ENCODE measurements at regions not wholly inside any gene's neighbourhood (a gene's known extent, or its start where the extent isn't known, plus 50 kb on each side); places are given as distances from the start of the nearest gene placed in this dataset.

DNA sequence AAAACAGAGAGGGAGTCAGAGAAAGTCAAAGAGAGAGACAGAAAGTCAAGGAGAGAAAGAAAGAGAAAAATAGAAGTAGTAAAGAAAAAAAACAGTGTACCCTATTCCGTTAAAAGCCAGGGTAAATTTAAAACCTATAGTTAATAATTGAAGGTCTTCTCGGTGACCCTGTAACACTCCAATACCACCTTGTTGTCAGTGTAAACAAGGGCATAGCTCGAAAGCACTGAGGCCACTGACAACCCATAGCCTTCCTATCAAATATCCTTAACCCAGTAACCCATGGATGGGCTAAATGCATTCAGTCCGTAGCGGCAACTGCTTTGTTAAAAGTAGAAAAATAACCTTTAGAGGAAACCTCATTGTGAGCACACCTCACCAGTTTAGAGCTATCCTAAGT, 100.4 kb downstream of the ZNF467 start:
- H3K9ac ChIP-seq (ENCODE audit: insufficient read depth in 1 of 2, low read length in 2 of 2): no peak overlapping the region
- 78 to 87% methylated on average over 5 of the region's 5 CpGs for WGBS, 2 donors
- ATAC-seq (ENCODE audit: insufficient read depth, low FRiP score): no peak
- peaks cover 0 to 13% (median 0%) of the 10 kb centered on the region in 5 donors for H3K4me1 ChIP-seq (ENCODE audit: control insufficient read depth in 5 of 5, insufficient read depth in 5 of 5, low read length in 5 of 5)
- no peaks in the 10 kb centered on the region for H3K9me3 ChIP-seq (ENCODE audit: control insufficient read depth in 4 of 4, insufficient read depth in 3 of 4, low read length in 3 of 4)
- no peak for DNase-seq
- TF ChIP-seq, protein P1, sequence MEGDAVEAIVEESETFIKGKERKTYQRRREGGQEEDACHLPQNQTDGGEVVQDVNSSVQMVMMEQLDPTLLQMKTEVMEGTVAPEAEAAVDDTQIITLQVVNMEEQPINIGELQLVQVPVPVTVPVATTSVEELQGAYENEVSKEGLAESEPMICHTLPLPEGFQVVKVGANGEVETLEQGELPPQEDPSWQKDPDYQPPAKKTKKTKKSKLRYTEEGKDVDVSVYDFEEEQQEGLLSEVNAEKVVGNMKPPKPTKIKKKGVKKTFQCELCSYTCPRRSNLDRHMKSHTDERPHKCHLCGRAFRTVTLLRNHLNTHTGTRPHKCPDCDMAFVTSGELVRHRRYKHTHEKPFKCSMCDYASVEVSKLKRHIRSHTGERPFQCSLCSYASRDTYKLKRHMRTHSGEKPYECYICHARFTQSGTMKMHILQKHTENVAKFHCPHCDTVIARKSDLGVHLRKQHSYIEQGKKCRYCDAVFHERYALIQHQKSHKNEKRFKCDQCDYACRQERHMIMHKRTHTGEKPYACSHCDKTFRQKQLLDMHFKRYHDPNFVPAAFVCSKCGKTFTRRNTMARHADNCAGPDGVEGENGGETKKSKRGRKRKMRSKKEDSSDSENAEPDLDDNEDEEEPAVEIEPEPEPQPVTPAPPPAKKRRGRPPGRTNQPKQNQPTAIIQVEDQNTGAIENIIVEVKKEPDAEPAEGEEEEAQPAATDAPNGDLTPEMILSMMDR (IDR thresholded peaks at IDR 0.05; ENCODE audit: control extremely low read depth, extremely low read depth): no peak
- H3K36me3 ChIP-seq (ENCODE audit: control insufficient read depth in 4 of 4, insufficient read depth in 4 of 4, low read length in 4 of 4): no peaks in the 10 kb centered on the region
- no peak overlapping the region for H3K27ac ChIP-seq (ENCODE audit: low read depth in 1 of 2, low read length in 1 of 2)
- H3K27me3 ChIP-seq (ENCODE audit: control insufficient read depth in 3 of 3, insufficient read depth in 3 of 3, low read length in 2 of 3): no peaks in the 10 kb centered on the region
- no peak overlapping the region for H3K4me3 ChIP-seq

DNA sequence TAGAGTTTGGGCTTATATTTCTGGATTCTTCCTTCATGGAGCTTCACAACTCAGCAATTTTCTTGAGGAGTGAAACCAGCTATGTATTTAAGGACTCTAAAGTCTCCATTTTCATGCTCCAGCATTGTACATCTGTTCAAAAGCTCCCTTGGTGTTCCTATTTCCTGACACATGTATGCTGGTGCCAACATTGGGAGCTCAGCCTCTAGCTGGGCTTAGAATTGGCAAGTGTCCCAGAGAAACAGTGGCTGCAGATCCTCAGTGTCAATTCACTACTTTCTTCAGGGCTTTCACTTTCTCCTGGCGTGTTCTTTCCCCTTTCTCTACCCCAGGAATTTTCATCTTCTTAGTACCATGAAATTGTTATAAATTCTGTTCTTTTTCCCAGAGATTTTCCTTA, 103.1 kb downstream of the ZNF467 start:
- H3K4me1 ChIP-seq (ENCODE audit: control insufficient read depth in 5 of 5, insufficient read depth in 5 of 5, low read length in 5 of 5): peaks cover 0 to 13% (median 0%) of the 10 kb centered on the region in 5 donors
- peak overlapping the region in 1 of 2 donors; percentile 20 for H3K9ac ChIP-seq (ENCODE audit: insufficient read depth in 1 of 2, low read length in 2 of 2)
- no peaks in the 10 kb centered on the region for H3K36me3 ChIP-seq (ENCODE audit: control insufficient read depth in 4 of 4, insufficient read depth in 4 of 4, low read length in 4 of 4)
- TF ChIP-seq, protein P1 (IDR thresholded peaks at IDR 0.05; ENCODE audit: control extremely low read depth, extremely low read depth): no peak
- DNase-seq (peak; percentile 77 to 93 (median 90)), ATAC-seq (ENCODE audit: insufficient read depth, low FRiP score) (peak; percentile 27)
- WGBS, 2 donors: 4 to 6% methylated on average over 1 of the region's 1 CpG
- no peaks in the 10 kb centered on the region for H3K27me3 ChIP-seq (ENCODE audit: control insufficient read depth in 3 of 3, insufficient read depth in 3 of 3, low read length in 2 of 3)
- no peak overlapping the region for H3K4me3 ChIP-seq
- peaks cover 0 to 2% (median 0%) of the 10 kb centered on the region in 4 donors for H3K9me3 ChIP-seq (ENCODE audit: control insufficient read depth in 4 of 4, insufficient read depth in 3 of 4, low read length in 3 of 4)
- H3K27ac ChIP-seq (ENCODE audit: low read depth in 1 of 2, low read length in 1 of 2): no peak overlapping the region

DNA sequence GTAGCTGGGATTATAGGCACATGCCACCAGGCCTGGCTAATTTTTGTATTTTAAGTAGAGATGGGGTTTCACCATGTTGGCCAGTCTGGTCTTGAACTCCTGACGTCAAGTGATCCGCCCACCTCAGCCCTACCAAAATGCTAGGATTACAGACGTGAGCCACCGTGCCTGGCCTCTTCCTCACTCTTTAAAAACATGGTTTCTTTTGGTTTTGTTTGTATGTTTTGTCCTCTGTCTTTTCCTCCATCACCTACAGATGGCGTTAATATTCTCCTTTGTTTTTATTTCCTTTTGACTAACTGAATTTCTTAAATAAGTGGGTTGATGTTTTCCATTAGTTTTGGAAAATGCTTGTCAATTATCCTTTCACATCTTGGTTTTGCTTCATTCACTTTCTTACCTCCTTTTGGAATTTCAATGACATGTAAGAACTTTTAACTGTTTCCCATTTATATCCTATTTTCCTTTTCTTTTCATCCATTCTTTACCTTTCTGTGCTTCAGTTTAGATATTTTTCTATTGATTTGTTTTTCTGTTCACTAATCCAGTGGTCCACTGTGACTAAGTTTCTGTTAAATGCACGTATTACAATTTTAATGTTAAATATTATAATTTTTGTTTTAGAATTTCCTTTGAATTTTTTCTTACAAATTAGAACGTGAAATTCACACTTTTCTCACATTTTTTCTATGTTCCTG, 104.1 kb downstream of the ZNF467 start:
- TF ChIP-seq, protein P1 (IDR thresholded peaks at IDR 0.05; ENCODE audit: control extremely low read depth, extremely low read depth): no peak
- Histone ChIP-seq H3K36me3 (ENCODE audit: control insufficient read depth in 4 of 4, insufficient read depth in 4 of 4, low read length in 4 of 4) (no peaks in the 10 kb centered on the region), H3K27ac (ENCODE audit: low read depth in 1 of 2, low read length in 1 of 2) (no peak overlapping the region), H3K4me1 (ENCODE audit: control insufficient read depth in 5 of 5, insufficient read depth in 5 of 5, low read length in 5 of 5) (peaks cover 0 to 13% (median 0%) of the 10 kb centered on the region in 5 donors), H3K27me3 (ENCODE audit: control insufficient read depth in 3 of 3, insufficient read depth in 3 of 3, low read length in 2 of 3) (no peaks in the 10 kb centered on the region), H3K4me3 (no peak overlapping the region), H3K9ac (ENCODE audit: insufficient read depth in 1 of 2, low read length in 2 of 2) (no peak overlapping the region), H3K9me3 (ENCODE audit: control insufficient read depth in 4 of 4, insufficient read depth in 3 of 4, low read length in 3 of 4) (peaks cover 0 to 2% (median 0%) of the 10 kb centered on the region in 4 donors)
- ATAC-seq (ENCODE audit: insufficient read depth, low FRiP score) (no peak), DNase-seq (peak in 2 of 3 donors; percentile 31 to 39)
- whole genome bisulfite sequencing, 2 donors: 40 to 41% methylated on average over 7 of the region's 7 CpGs

Data from lung (tissue), 11 donors.